ENCODE measurements at regions not wholly inside any gene's neighbourhood (a gene's known extent, or its start where the extent isn't known, plus 50 kb on each side); places are given as distances from the start of the nearest gene placed in this dataset.

GRCh38 chr5:13027874-13028273, 916.6 kb downstream of the DNAH5 start:
- ATAC-seq (ENCODE audit: insufficient number of reproducible peaks, low FRiP score, low read depth), result no peak
- no peak for TF ChIP-seq CTCF (IDR thresholded peaks at IDR 0.05)
- H3K36me3 ChIP-seq, result no peaks in the 10 kb centered on the region

GRCh38 chr5:13019729-13020128, 924.8 kb downstream of the DNAH5 start:
- TF ChIP-seq CTCF (IDR thresholded peaks at IDR 0.05), result no peak
- H3K4me1 ChIP-seq (ENCODE audit: control insufficient read depth in 1 of 2, low read depth in 2 of 2), result no peaks in the 10 kb centered on the region
- H3K27ac ChIP-seq, result no peak overlapping the region
- no peaks in the 10 kb centered on the region for H3K36me3 ChIP-seq
- DNase-seq (ENCODE audit: low spot score) (no peak), ATAC-seq (ENCODE audit: insufficient number of reproducible peaks, low FRiP score, low read depth) (no peak)
- H3K27me3 ChIP-seq (replicated peaks; ENCODE audit: insufficient read depth), result no peaks in the 10 kb centered on the region
- no peak overlapping the region for H3K4me3 ChIP-seq
- no peaks in the 10 kb centered on the region for H3K9me3 ChIP-seq

More at GRCh38 chr5:13027874-13028273, 916.6 kb downstream of the DNAH5 start:
- Histone ChIP-seq H3K27me3 (replicated peaks; ENCODE audit: insufficient read depth) (no peaks in the 10 kb centered on the region), H3K4me3 (no peak overlapping the region), H3K4me1 (ENCODE audit: control insufficient read depth in 1 of 2, low read depth in 2 of 2) (no peaks in the 10 kb centered on the region), H3K9me3 (no peaks in the 10 kb centered on the region), H3K27ac (no peak overlapping the region)
- no peak for DNase-seq (ENCODE audit: low spot score)

GRCh38 chr5:13003457-13003856, 941.0 kb downstream of the DNAH5 start:
- DNase-seq (ENCODE audit: low spot score) (no peak), ATAC-seq (ENCODE audit: insufficient number of reproducible peaks, low FRiP score, low read depth) (no peak)
- no peaks in the 10 kb centered on the region for H3K36me3 ChIP-seq
- no peak for TF ChIP-seq CTCF (IDR thresholded peaks at IDR 0.05)
- H3K4me3 ChIP-seq, result no peak overlapping the region
- no peak overlapping the region for H3K27ac ChIP-seq
- H3K4me1 ChIP-seq (ENCODE audit: control insufficient read depth in 1 of 2, low read depth in 2 of 2), result no peaks in the 10 kb centered on the region
- no peaks in the 10 kb centered on the region for H3K27me3 ChIP-seq (replicated peaks; ENCODE audit: insufficient read depth)
- H3K9me3 ChIP-seq, result no peaks in the 10 kb centered on the region

GRCh38 chr5:12999667-13000066, 944.8 kb downstream of the DNAH5 start:
- Histone ChIP-seq H3K9me3 (no peaks in the 10 kb centered on the region), H3K4me3 (no peak overlapping the region), H3K4me1 (ENCODE audit: control insufficient read depth in 1 of 2, low read depth in 2 of 2) (no peaks in the 10 kb centered on the region), H3K27me3 (replicated peaks; ENCODE audit: insufficient read depth) (no peaks in the 10 kb centered on the region), H3K36me3 (no peaks in the 10 kb centered on the region), H3K27ac (no peak overlapping the region)
- ATAC-seq (ENCODE audit: insufficient number of reproducible peaks, low FRiP score, low read depth) (no peak), DNase-seq (ENCODE audit: low spot score) (no peak)
- TF ChIP-seq CTCF (IDR thresholded peaks at IDR 0.05), result no peak

GRCh38 chr5:12985142-12985541, 959.3 kb downstream of the DNAH5 start:
- Histone ChIP-seq H3K36me3 (no peaks in the 10 kb centered on the region), H3K4me3 (no peak overlapping the region), H3K27me3 (replicated peaks; ENCODE audit: insufficient read depth) (no peaks in the 10 kb centered on the region), H3K4me1 (ENCODE audit: control insufficient read depth in 1 of 2, low read depth in 2 of 2) (no peaks in the 10 kb centered on the region), H3K27ac (no peak overlapping the region), H3K9me3 (no peaks in the 10 kb centered on the region)
- DNase-seq (ENCODE audit: low spot score) (no peak), ATAC-seq (ENCODE audit: insufficient number of reproducible peaks, low FRiP score, low read depth) (no peak)
- no peak for TF ChIP-seq CTCF (IDR thresholded peaks at IDR 0.05)

Measured in thoracic aorta (tissue), 2 donors.